ENCODE measurements at regions not wholly inside any gene's neighbourhood (a gene's known extent, or its start where the extent isn't known, plus 50 kb on each side); places are given as distances from the start of the nearest gene placed in this dataset.
"Not testable (repeated sequence)": the region's sequence is repeated elsewhere in the genome, so short reads cannot be mapped to it uniquely, and the experiment has no call there.

GRCh38 chr2:3899536-3900155 is 196.3 kb downstream of the DCDC2C start:
- DNase-seq, result no peak

GRCh38 chr2:3902131-3902530 is 198.8 kb downstream of the DCDC2C start:
- DNase-seq, result no peak

- DNase-seq, result no peak
Observed at GRCh38 chr2:3904061-3904460, 200.7 kb downstream of the DCDC2C start.

GRCh38 chr2:3908498-3908897 is 205.1 kb downstream of the DCDC2C start:
- not testable (repeated sequence) for DNase-seq

GRCh38 chr2:3911882-3912455 is 208.6 kb downstream of the DCDC2C start:
- DNase-seq, result no peak

- DNase-seq, result no peak
Observed at GRCh38 chr2:3913166-3913565, 209.8 kb downstream of the DCDC2C start.

GRCh38 chr2:3914241-3914640 is 210.9 kb downstream of the DCDC2C start:
- DNase-seq, result no peak

GRCh38 chr2:3927031-3927430 is 223.7 kb downstream of the DCDC2C start:
- no peak for DNase-seq

GRCh38 chr2:3929374-3929773 is 226.0 kb downstream of the DCDC2C start:
- DNase-seq, result no peak

GRCh38 chr2:3930246-3930645 is 226.9 kb downstream of the DCDC2C start:
- no peak for DNase-seq

GRCh38 chr2:3940661-3941060 is 237.3 kb downstream of the DCDC2C start:
- DNase-seq, result no peak

- DNase-seq, result no peak
Observed at GRCh38 chr2:3942841-3943240, 239.5 kb downstream of the DCDC2C start.

GRCh38 chr2:3944071-3944470 is 240.7 kb downstream of the DCDC2C start:
- DNase-seq, result no peak

GRCh38 chr2:3944841-3945240 is 241.5 kb downstream of the DCDC2C start:
- no peak for DNase-seq

GRCh38 chr2:3948191-3948590 is 244.8 kb downstream of the DCDC2C start:
- no peak for DNase-seq

- no peak for DNase-seq
Observed at GRCh38 chr2:3951131-3951954, 248.0 kb downstream of the DCDC2C start.

- DNase-seq, result no peak
Observed at GRCh38 chr2:3952866-3953516, 249.6 kb downstream of the DCDC2C start.

GRCh38 chr2:3954261-3954660 is 250.9 kb downstream of the DCDC2C start:
- no peak for DNase-seq

GRCh38 chr2:3956406-3956805 is 253.0 kb downstream of the DCDC2C start:
- no peak for DNase-seq

GRCh38 chr2:3956892-3957291 is 253.5 kb downstream of the DCDC2C start:
- DNase-seq, result no peak

GRCh38 chr2:3958465-3958864 is 255.1 kb downstream of the DCDC2C start:
- no peak for DNase-seq

- DNase-seq, result no peak
Observed at GRCh38 chr2:3958969-3959368, 255.6 kb downstream of the DCDC2C start.

- DNase-seq, result no peak
Observed at GRCh38 chr2:3959372-3959771, 256.0 kb downstream of the DCDC2C start.

- no peak for DNase-seq
Observed at GRCh38 chr2:3960106-3960505, 256.7 kb downstream of the DCDC2C start.
